ENCODE measurements at regions not wholly inside any gene's neighbourhood (a gene's known extent, or its start where the extent isn't known, plus 50 kb on each side); places are given as distances from the start of the nearest gene placed in this dataset.

GRCh38 chr6:139602577-139602976 lies 228.1 kb upstream of the CITED2 start:
- H3K4me3 ChIP-seq (ENCODE audit: insufficient read length, low read depth) = no peak overlapping the region
- DNase-seq (ENCODE audit: low read depth, low spot score) = no peak
- H3K36me3 ChIP-seq (ENCODE audit: insufficient read depth, insufficient read length, low read length) = no peaks in the 10 kb centered on the region
- H3K9ac ChIP-seq (ENCODE audit: insufficient read length, low read depth) = no peak overlapping the region
- no peaks in the 10 kb centered on the region for H3K27me3 ChIP-seq (ENCODE audit: insufficient read depth, insufficient read length)
- no peaks in the 10 kb centered on the region for H3K9me3 ChIP-seq (ENCODE audit: insufficient read depth, low read length)
- H3K4me1 ChIP-seq (ENCODE audit: insufficient read depth, insufficient read length) = no peaks in the 10 kb centered on the region
- no peak for TF ChIP-seq ZNF274 (IDR thresholded peaks at IDR 0.05; ENCODE audit: low read depth, low read length)

- Histone ChIP-seq H3K4me3 (ENCODE audit: insufficient read length, low read depth) (no peak overlapping the region), H3K9me3 (ENCODE audit: insufficient read depth, low read length) (no peaks in the 10 kb centered on the region), H3K4me1 (ENCODE audit: insufficient read depth, insufficient read length) (no peaks in the 10 kb centered on the region), H3K36me3 (ENCODE audit: insufficient read depth, insufficient read length, low read length) (no peaks in the 10 kb centered on the region), H3K9ac (ENCODE audit: insufficient read length, low read depth) (no peak overlapping the region), H3K27me3 (ENCODE audit: insufficient read depth, insufficient read length) (no peaks in the 10 kb centered on the region)
- DNase-seq (ENCODE audit: low read depth, low spot score) = no peak
- no peak for TF ChIP-seq SUZ12 (IDR thresholded peaks at IDR 0.05; ENCODE audit: extremely low read depth, insufficient read depth, insufficient read length)
- no peak for TF ChIP-seq ZNF274 (IDR thresholded peaks at IDR 0.05; ENCODE audit: low read depth, low read length)
- no peak for TF ChIP-seq YY1 (IDR thresholded peaks at IDR 0.05; ENCODE audit: insufficient read depth, insufficient read length)
Observed at GRCh38 chr6:139600919-139601475, 226.5 kb upstream of the CITED2 start.

GRCh38 chr6:139600343-139600742 lies 225.9 kb upstream of the CITED2 start:
- no peaks in the 10 kb centered on the region for H3K36me3 ChIP-seq (ENCODE audit: insufficient read depth, insufficient read length, low read length)
- DNase-seq (ENCODE audit: low read depth, low spot score) = no peak
- H3K4me1 ChIP-seq (ENCODE audit: insufficient read depth, insufficient read length) = no peaks in the 10 kb centered on the region
- H3K9ac ChIP-seq (ENCODE audit: insufficient read length, low read depth) = no peak overlapping the region
- no peaks in the 10 kb centered on the region for H3K9me3 ChIP-seq (ENCODE audit: insufficient read depth, low read length)
- H3K27me3 ChIP-seq (ENCODE audit: insufficient read depth, insufficient read length) = no peaks in the 10 kb centered on the region
- no peak for TF ChIP-seq YY1 (IDR thresholded peaks at IDR 0.05; ENCODE audit: insufficient read depth, insufficient read length)
- TF ChIP-seq ZNF274 (IDR thresholded peaks at IDR 0.05; ENCODE audit: low read depth, low read length) = no peak
- no peak for TF ChIP-seq SUZ12 (IDR thresholded peaks at IDR 0.05; ENCODE audit: extremely low read depth, insufficient read depth, insufficient read length)
- H3K4me3 ChIP-seq (ENCODE audit: insufficient read length, low read depth) = no peak overlapping the region

- Histone ChIP-seq H3K4me1 (ENCODE audit: insufficient read depth, insufficient read length) (no peaks in the 10 kb centered on the region), H3K9ac (ENCODE audit: insufficient read length, low read depth) (no peak overlapping the region), H3K27me3 (ENCODE audit: insufficient read depth, insufficient read length) (no peaks in the 10 kb centered on the region), H3K36me3 (ENCODE audit: insufficient read depth, insufficient read length, low read length) (no peaks in the 10 kb centered on the region), H3K9me3 (ENCODE audit: insufficient read depth, low read length) (no peaks in the 10 kb centered on the region), H3K4me3 (ENCODE audit: insufficient read length, low read depth) (no peak overlapping the region)
- TF ChIP-seq SUZ12 (IDR thresholded peaks at IDR 0.05; ENCODE audit: extremely low read depth, insufficient read depth, insufficient read length) (no peak), YY1 (IDR thresholded peaks at IDR 0.05; ENCODE audit: insufficient read depth, insufficient read length) (no peak), ZNF274 (IDR thresholded peaks at IDR 0.05; ENCODE audit: low read depth, low read length) (no peak)
- no peak for DNase-seq (ENCODE audit: low read depth, low spot score)
Observed at GRCh38 chr6:139597771-139598755, 223.6 kb upstream of the CITED2 start.

- no peak overlapping the region for H3K9ac ChIP-seq (ENCODE audit: insufficient read length, low read depth)
- DNase-seq (ENCODE audit: low read depth, low spot score) = no peak
- no peak for TF ChIP-seq SUZ12 (IDR thresholded peaks at IDR 0.05; ENCODE audit: extremely low read depth, insufficient read depth, insufficient read length)
- H3K4me3 ChIP-seq (ENCODE audit: insufficient read length, low read depth) = no peak overlapping the region
- no peaks in the 10 kb centered on the region for H3K27me3 ChIP-seq (ENCODE audit: insufficient read depth, insufficient read length)
- no peaks in the 10 kb centered on the region for H3K4me1 ChIP-seq (ENCODE audit: insufficient read depth, insufficient read length)
- H3K9me3 ChIP-seq (ENCODE audit: insufficient read depth, low read length) = no peaks in the 10 kb centered on the region
- H3K36me3 ChIP-seq (ENCODE audit: insufficient read depth, insufficient read length, low read length) = no peaks in the 10 kb centered on the region
Observed at GRCh38 chr6:139597087-139597763, 222.8 kb upstream of the CITED2 start.

GRCh38 chr6:139595183-139595582 lies 220.7 kb upstream of the CITED2 start:
- DNase-seq (ENCODE audit: low read depth, low spot score) = no peak
- Histone ChIP-seq H3K4me1 (ENCODE audit: insufficient read depth, insufficient read length) (no peaks in the 10 kb centered on the region), H3K4me3 (ENCODE audit: insufficient read length, low read depth) (no peak overlapping the region), H3K36me3 (ENCODE audit: insufficient read depth, insufficient read length, low read length) (no peaks in the 10 kb centered on the region), H3K9ac (ENCODE audit: insufficient read length, low read depth) (no peak overlapping the region), H3K27me3 (ENCODE audit: insufficient read depth, insufficient read length) (no peaks in the 10 kb centered on the region), H3K9me3 (ENCODE audit: insufficient read depth, low read length) (no peaks in the 10 kb centered on the region)
- TF ChIP-seq YY1 (IDR thresholded peaks at IDR 0.05; ENCODE audit: insufficient read depth, insufficient read length) (no peak), SUZ12 (IDR thresholded peaks at IDR 0.05; ENCODE audit: extremely low read depth, insufficient read depth, insufficient read length) (no peak), ZNF274 (IDR thresholded peaks at IDR 0.05; ENCODE audit: low read depth, low read length) (no peak)

GRCh38 chr6:139594333-139594965 lies 220.0 kb upstream of the CITED2 start:
- H3K9me3 ChIP-seq (ENCODE audit: insufficient read depth, low read length) = no peaks in the 10 kb centered on the region
- no peak for TF ChIP-seq ZNF274 (IDR thresholded peaks at IDR 0.05; ENCODE audit: low read depth, low read length)
- no peak for DNase-seq (ENCODE audit: low read depth, low spot score)
- H3K9ac ChIP-seq (ENCODE audit: insufficient read length, low read depth) = no peak overlapping the region
- H3K4me3 ChIP-seq (ENCODE audit: insufficient read length, low read depth) = no peak overlapping the region
- H3K36me3 ChIP-seq (ENCODE audit: insufficient read depth, insufficient read length, low read length) = no peaks in the 10 kb centered on the region
- no peaks in the 10 kb centered on the region for H3K27me3 ChIP-seq (ENCODE audit: insufficient read depth, insufficient read length)
- no peaks in the 10 kb centered on the region for H3K4me1 ChIP-seq (ENCODE audit: insufficient read depth, insufficient read length)
